GM12878 (cell line): ENCODE measurements at regions not wholly inside any gene's neighbourhood (a gene's known extent, or its start where the extent isn't known, plus 50 kb on each side); places are given as distances from the start of the nearest gene placed in this dataset.

Experiments used
- ATAC-seq: fragments of 200-7000 bp; cut with Tn5 transposase; 3 replicates; pipeline ENCODE4 v1.9.1; 2020; ENCODE audit warnings: mild to moderate bottlenecking, moderate library complexity
- BruUV-seq: library from RNA; stranded (reverse); fragments of 400-500 nt; replicated peaks from 2 replicates; lab custom pipeline; 2021; lab: Mats Ljungman, UMichigan
- CTCF ChIA-PET: fragments of 300-600 bp; sonication (Branson Sonifier 250); formaldehyde crosslinking; extraction: SDS; loops from one replicate; lab custom pipeline; 2021; ENCODE audit warnings: inconsistent platforms; lab: Yijun Ruan, JAX
- POLR2A ChIA-PET: fragments of 350-600 bp; formaldehyde crosslinking; extraction: SDS; loops from one replicate; lab custom pipeline; 2021; ENCODE audit warnings: inconsistent platforms; lab: Charles Lee
- RAD21 ChIA-PET: fragments of 300-600 bp; sonication (Branson Sonifier 250); formaldehyde crosslinking; loops from one replicate; lab custom pipeline; 2023; ENCODE audit warnings: antibody characterized with exemption; ENCODE audit not compliant: unreplicated experiment; lab: Charles Lee
- SMC1A ChIA-PET: fragments of 300-600 bp; sonication (Branson Sonifier 250); formaldehyde crosslinking; loops from one replicate; lab custom pipeline; 2023; ENCODE audit not compliant: unreplicated experiment, uncharacterized antibody; lab: Charles Lee
- DNase-seq: peaks from one replicate; pipeline ENCODE4 v3.0.0-alpha.2; 2011; ENCODE audit warnings: low read depth, low spot score
- FAIRE-seq: peaks from 3 replicates; lab custom pipeline; 2011; peaks lifted over from hg19 to GRCh38; lab: Jason Lieb, UNC
- H2AFZ ChIP-seq: 2 replicates; pipeline ENCODE4 v1.6.0; 2011; ENCODE audit warnings: low read depth, low read length, control low read depth; ENCODE audit not compliant: control insufficient read depth
- H3K27ac ChIP-seq: 2 replicates; pipeline ENCODE4 v1.5.1; 2011; ENCODE audit warnings: control low read depth; ENCODE audit not compliant: control insufficient read depth, insufficient read depth
- H3K27me3 ChIP-seq, 2 experiments: replicated peaks in 1 of 2; 2 replicates each; pipeline versions ENCODE4 v1.6.0 to v1.6.1; 2011; ENCODE audit warnings: low read length in 1 of 2; ENCODE audit not compliant: control insufficient read depth in 2 of 2, insufficient read depth in 2 of 2
- H3K36me3 ChIP-seq, 2 experiments: 2 replicates each; pipeline ENCODE4 v1.5.1; 2011; ENCODE audit warnings: low read length in 1 of 2; ENCODE audit not compliant: control insufficient read depth in 2 of 2, insufficient read depth in 2 of 2
- H3K4me1 ChIP-seq: 2 replicates; pipeline ENCODE4 v1.6.1; 2011; ENCODE audit warnings: mild to moderate bottlenecking, low read length, moderate library complexity, mixed read lengths; ENCODE audit not compliant: control insufficient read depth, insufficient read depth
- H3K4me2 ChIP-seq: 2 replicates; pipeline ENCODE4 v1.6.0; 2011; ENCODE audit warnings: control low read depth; ENCODE audit not compliant: control insufficient read depth, insufficient read depth
- H3K4me3 ChIP-seq: fragments of 200-600 bp; sonication (generic); 2 replicates; pipeline ENCODE4 v1.5.1; 2016
- H3K79me2 ChIP-seq: 2 replicates; pipeline ENCODE4 v1.6.0; 2011; ENCODE audit warnings: low read length; ENCODE audit not compliant: control insufficient read depth, insufficient read depth
- H3K9ac ChIP-seq: 2 replicates; pipeline ENCODE4 v1.8.0; 2011; ENCODE audit warnings: low read length, control low read depth, mixed read lengths; ENCODE audit not compliant: control insufficient read depth, insufficient read depth
- H3K9me3 ChIP-seq: replicated peaks from 3 replicates; pipeline ENCODE4 v1.5.1; 2011; ENCODE audit warnings: mild to moderate bottlenecking, low read length; ENCODE audit not compliant: control insufficient read depth, insufficient read depth
- H4K20me1 ChIP-seq: 2 replicates; pipeline ENCODE4 v1.6.0; 2011; ENCODE audit not compliant: control insufficient read depth, insufficient read depth
- CREB1 ChIP-seq: IDR thresholded peaks from 2 replicates; pipeline ENCODE4 v1.6.1; 2012; ENCODE audit warnings: low read depth, mild to moderate bottlenecking, inconsistent platforms
- HCFC1 ChIP-seq: fragments of 150-350 bp; IDR thresholded peaks from 2 replicates; pipeline ENCODE4 v1.6.1; 2014; ENCODE audit warnings: low read length
- IRF4 ChIP-seq: IDR thresholded peaks from 2 replicates; pipeline ENCODE4 v1.6.1; 2011; ENCODE audit warnings: low read depth, low read length
- LARP7 ChIP-seq: fragments of 450-650 bp; IDR thresholded peaks from 2 replicates; pipeline ENCODE4 v1.6.1; 2017; ENCODE audit warnings: mild to moderate bottlenecking
- MYC ChIP-seq: IDR thresholded peaks from 2 replicates; pipeline ENCODE4 v1.6.1; 2011; ENCODE audit warnings: mild to moderate bottlenecking, low read length, moderate library complexity, inconsistent platforms; ENCODE audit not compliant: insufficient read depth, insufficient replicate concordance, insufficient read length, severe bottlenecking
- SMC3 ChIP-seq: IDR thresholded peaks from 2 replicates; pipeline ENCODE4 v1.6.1; 2011; ENCODE audit warnings: low read length, improper control_type of control experiment, borderline replicate concordance
- YY1 ChIP-seq: IDR thresholded peaks from 2 replicates; pipeline ENCODE4 v1.6.1; 2011; ENCODE audit warnings: low read depth, mild to moderate bottlenecking, low read length
- ZNF274 ChIP-seq: IDR thresholded peaks from one replicate; pipeline ENCODE4 v1.8.0; 2011; ENCODE audit not compliant: insufficient read length, insufficient read depth
- WGBS: methylation state at CpG from one replicate; pipeline ENCODE4 v1.1.6; 2016; ENCODE audit warnings: low lambda C conversion rate; ENCODE audit not compliant: insufficient replicate concordance, insufficient coverage; ENCODE audit errors: missing lambda C conversion rate; 5-methylcytosine and 5-hydroxymethylcytosine counted together
- in situ Hi-C: fragments of 300-500 bp; cut with MboI; formaldehyde crosslinking; loops from 9 replicates; pipeline ENCODE4 v1.14.3; 2018; ENCODE audit warnings: mixed read lengths
- intact Hi-C: fragments of 100-400 bp; cut with micrococcal nuclease; formaldehyde crosslinking; loops from one replicate; pipeline ENCODE4 v1.14.2; 2022; ENCODE audit not compliant: unreplicated experiment

- TF ChIP-seq MYC (no peak), ZNF274 (no peak), IRF4 (no peak), LARP7 (no peak)
- H3K9me3 ChIP-seq, result no peaks in the 10 kb centered on the region
- FAIRE-seq (no peak), ATAC-seq (no peak), DNase-seq (no peak)
- POLR2A ChIA-PET, result interaction anchor here (0.6 to 1.0 kb wide), 2 partner anchors 10 to 289 kb away, joined by 3 read pairs; no protein-coding TSS in a partner anchor
- H3K79me2 ChIP-seq, result no peaks in the 10 kb centered on the region
- H4K20me1 ChIP-seq, result no peaks in the 10 kb centered on the region
- in situ Hi-C loops, result no loop called here
- 28% methylated on average over 2 of the region's 2 CpGs for WGBS
- no peak overlapping the region for H3K27ac ChIP-seq
- H2AFZ ChIP-seq, result no peak overlapping the region; the same call in 1 of the 2 replicates
- no peaks in the 10 kb centered on the region for H3K4me1 ChIP-seq
- SMC1A ChIA-PET, result interaction anchor here (0.7 kb wide), 1 partner anchor 142 kb away, joined by 3 read pairs; no protein-coding TSS in a partner anchor
- no peak overlapping the region for H3K9ac ChIP-seq
- no peak overlapping the region for H3K4me2 ChIP-seq
- BruUV-seq, result no TSS peak
- no peaks in the 10 kb centered on the region for H3K27me3 ChIP-seq
- no peak overlapping the region for H3K4me3 ChIP-seq
- RAD21 ChIA-PET, result no interaction called here
- no peaks in the 10 kb centered on the region for H3K36me3 ChIP-seq
- CTCF ChIA-PET, result no interaction called here
- intact Hi-C loops, result no loop called here
Observed at GRCh38 chr5:111973961-111974360, 217.0 kb upstream of the NREP start.

- DNase-seq, result no peak
- ChIA-PET POLR2A (no interaction called here), RAD21 (no interaction called here), SMC1A (interaction anchor here (2.2 kb wide), 1 partner anchor 174 kb away, joined by 4 read pairs; no protein-coding TSS in a partner anchor), CTCF (interaction anchor here (1.0 to 1.7 kb wide), 3 partner anchors 41 to 174 kb away, joined by 3 to 4 read pairs (median 3); no protein-coding TSS in a partner anchor)
- 0% methylated on average over 2 of the region's 2 CpGs for WGBS
- Histone ChIP-seq H3K79me2 (no peaks in the 10 kb centered on the region), H3K4me2 (no peak overlapping the region), H3K9me3 (no peaks in the 10 kb centered on the region), H3K36me3 (no peaks in the 10 kb centered on the region), H3K4me3 (no peak overlapping the region), H2AFZ (no peak overlapping the region), H3K27ac (no peak overlapping the region), H3K9ac (no peak overlapping the region), H4K20me1 (no peaks in the 10 kb centered on the region), H3K27me3 (no peaks in the 10 kb centered on the region), H3K4me1 (no peaks in the 10 kb centered on the region)
- peak; percentile 62 for ATAC-seq
- intact Hi-C loops (no loop called here), in situ Hi-C loops (no loop called here)
- TF ChIP-seq HCFC1, result no peak
- TF ChIP-seq YY1, result no peak
- TF ChIP-seq SMC3, result no peak
- TF ChIP-seq CREB1, result no peak
- no TSS peak for BruUV-seq
- FAIRE-seq, result no peak
Observed at GRCh38 chr5:111972548-111972947, 215.6 kb upstream of the NREP start.
